Thymus (tissue), 11 donors: ENCODE measurements at regions not wholly inside any gene's neighbourhood (a gene's known extent, or its start where the extent isn't known, plus 50 kb on each side); places are given as distances from the start of the nearest gene placed in this dataset.

Experiments used
- DNase-seq, 9 donors: peaks; one replicate each; pipeline ENCODE4 v3.0.0-alpha.2; 2013; ENCODE audit warnings: low spot score in 9 of 9, low read depth in 6 of 9, missing footprints in 1 of 9
- H3K27ac ChIP-seq, 2 donors: one replicate each; pipeline ENCODE4 v1.5.1; 2013; ENCODE audit warnings: control low read depth in 1 of 2, low read depth in 1 of 2, low read length in 1 of 2, mild to moderate bottlenecking in 1 of 2, moderate library complexity in 1 of 2
- H3K27me3 ChIP-seq, 2 donors: one replicate each; pipeline ENCODE4 v1.5.1; 2013; ENCODE audit warnings: low read length in 1 of 2; ENCODE audit not compliant: control insufficient read depth in 2 of 2, insufficient read depth in 1 of 2
- H3K36me3 ChIP-seq, 2 donors: one replicate each; pipeline ENCODE4 v1.5.1; 2013; ENCODE audit warnings: low read length in 1 of 2, mild to moderate bottlenecking in 1 of 2, moderate library complexity in 1 of 2; ENCODE audit not compliant: control insufficient read depth in 2 of 2, insufficient read depth in 2 of 2
- H3K4me1 ChIP-seq, 2 donors: one replicate each; pipeline ENCODE4 v1.5.1; 2013; ENCODE audit warnings: low read length in 2 of 2; ENCODE audit not compliant: control insufficient read depth in 2 of 2, insufficient read depth in 2 of 2
- H3K4me3 ChIP-seq, 2 donors: one replicate each; pipeline ENCODE4 v1.5.1; 2013; ENCODE audit warnings: low read length in 2 of 2, control low read depth in 1 of 2, mild to moderate bottlenecking in 1 of 2
- H3K9me3 ChIP-seq, 2 donors: one replicate each; pipeline ENCODE4 v1.5.1; 2013; ENCODE audit warnings: low read length in 1 of 2, mild to moderate bottlenecking in 1 of 2; ENCODE audit not compliant: control insufficient read depth in 2 of 2, insufficient read depth in 1 of 2
- whole genome bisulfite sequencing: extraction: QIAGEN DNeasy Blood & Tissue Kit; methylation state at CpG from one replicate; pipeline ENCODE4 v1.1.7; 2013; 5-methylcytosine and 5-hydroxymethylcytosine counted together
- donor health status: healthy.

- H3K27me3 ChIP-seq, result no peaks in the 10 kb centered on the region
- H3K9me3 ChIP-seq, result no peaks in the 10 kb centered on the region
- H3K4me1 ChIP-seq, result no peaks in the 10 kb centered on the region
- no peak overlapping the region for H3K4me3 ChIP-seq
- 100% methylated on average over 2 of the region's 2 CpGs for WGBS
- H3K27ac ChIP-seq, result no peak overlapping the region
- H3K36me3 ChIP-seq, result no peaks in the 10 kb centered on the region
- DNase-seq, result no peak
Measured at GRCh38 chr12:28135801-28136439, 54.3 kb upstream of the CCDC91 start.

GRCh38 chr12:28137414-28137813 lies 52.8 kb upstream of the CCDC91 start:
- Histone ChIP-seq H3K9me3 (no peaks in the 10 kb centered on the region), H3K4me3 (no peak overlapping the region), H3K27ac (no peak overlapping the region), H3K36me3 (no peaks in the 10 kb centered on the region), H3K4me1 (no peaks in the 10 kb centered on the region), H3K27me3 (no peaks in the 10 kb centered on the region)
- DNase-seq, result no peak

- Histone ChIP-seq H3K27ac (no peak overlapping the region), H3K4me1 (no peaks in the 10 kb centered on the region), H3K4me3 (no peak overlapping the region), H3K9me3 (no peaks in the 10 kb centered on the region), H3K27me3 (no peaks in the 10 kb centered on the region), H3K36me3 (no peaks in the 10 kb centered on the region)
- 94% methylated on average over 2 of the region's 2 CpGs for WGBS
- DNase-seq, result no peak
Measured at GRCh38 chr12:28140404-28140803, 49.9 kb upstream of the CCDC91 start.
